ENCODE measurements at regions not wholly inside any gene's neighbourhood (a gene's known extent, or its start where the extent isn't known, plus 50 kb on each side); places are given as distances from the start of the nearest gene placed in this dataset.

- Histone ChIP-seq H3K27ac (no peak overlapping the region; a peak in 1 of 6 replicates), H3K4me2 (peak overlapping the region; percentile 45; the same call in 2 of the 3 replicates), H3K4me3 (no peak overlapping the region), H3K9me3 (no peaks in the 10 kb centered on the region), H3K4me1 (peaks cover 30% of the 10 kb centered on the region; the same call in 2 of the 3 replicates)
- DNase-seq (ENCODE audit: low read depth in 1 of 2, low spot score in 1 of 2), result peak; percentile 27 to 63
- ATAC-seq, result peak; percentile 91 to 99
- FAIRE-seq, result no peak
- TF ChIP-seq ZNF302 (CRISPR knock-in tag; IDR thresholded peaks at IDR 0.05), result no peak
- no peak for TF ChIP-seq PBX3 (IDR thresholded peaks at IDR 0.05)
- no peak for TF ChIP-seq HMGXB4 (CRISPR knock-in tag; IDR thresholded peaks at IDR 0.05; ENCODE audit: borderline replicate concordance)
- TF ChIP-seq HOXB13 (CRISPR knock-in tag; IDR thresholded peaks at IDR 0.05; ENCODE audit: low read depth), result no peak
- no peak for TF ChIP-seq HES2 (IDR thresholded peaks at IDR 0.05)
- no peak for TF ChIP-seq SREBF2 (IDR thresholded peaks at IDR 0.05)
- TF ChIP-seq ZC3H11A (IDR thresholded peaks at IDR 0.05), result no peak
- TF ChIP-seq SMC3 (IDR thresholded peaks at IDR 0.05), result no peak
- TF ChIP-seq CBX8 (IDR thresholded peaks at IDR 0.05), result no peak
- TF ChIP-seq MAFK (IDR thresholded peaks at IDR 0.05; ENCODE audit: partially characterized antibody), result peak; percentile 28
- TF ChIP-seq MAZ (IDR thresholded peaks at IDR 0.05; ENCODE audit: borderline replicate concordance, low read depth, low read length), result no peak
- TF ChIP-seq POLR2AphosphoS2 (conservative IDR thresholded peaks at IDR 0.05; ENCODE audit: low read length), result no peak
- no peak for TF ChIP-seq CHD4 (IDR thresholded peaks at IDR 0.05; ENCODE audit: borderline replicate concordance)
- no peak for TF ChIP-seq NFE2L2 (conservative IDR thresholded peaks at IDR 0.05; ENCODE audit: low read length)
- peak; percentile 74; the same call in 1 of the 2 replicates for TF ChIP-seq FOSL2 (IDR thresholded peaks at IDR 0.05)
- peak; percentile 84 for TF ChIP-seq FOSL2 (CRISPR knock-in tag; IDR thresholded peaks at IDR 0.05)
- no peak for TF ChIP-seq RAD21 (conservative IDR thresholded peaks at IDR 0.05 in 1 of 2, IDR thresholded peaks at IDR 0.05 in 1 of 2)
- TF ChIP-seq EHF (CRISPR knock-in tag; IDR thresholded peaks at IDR 0.05), result no peak
- no peak for TF ChIP-seq RNF2 (IDR thresholded peaks at IDR 0.05; ENCODE audit: borderline replicate concordance, low read depth)
- no peak for TF ChIP-seq KDM1A (IDR thresholded peaks at IDR 0.05; ENCODE audit: low read depth)
- TF ChIP-seq CHD2 (IDR thresholded peaks at IDR 0.05; ENCODE audit: low read length, partially characterized antibody), result no peak
- no peak for TF ChIP-seq FOSB (CRISPR knock-in tag; IDR thresholded peaks at IDR 0.05)
- TF ChIP-seq EHMT2 (IDR thresholded peaks at IDR 0.05; ENCODE audit: low read depth), result no peak
- no peak for TF ChIP-seq NR3C1 (IDR thresholded peaks at IDR 0.05)
- no peak for TF ChIP-seq MAX (IDR thresholded peaks at IDR 0.05)
- TF ChIP-seq JUNB (IDR thresholded peaks at IDR 0.05), result peak; percentile 67
- no peak for TF ChIP-seq JUN (IDR thresholded peaks at IDR 0.05)
- TF ChIP-seq ZSCAN20 (CRISPR knock-in tag; IDR thresholded peaks at IDR 0.05), result no peak
- peak; percentile 84 to 87 for TF ChIP-seq CEBPB (IDR thresholded peaks at IDR 0.05)
- no peak for TF ChIP-seq CTCF (IDR thresholded peaks at IDR 0.05)
- no peak for TF ChIP-seq RFX5 (IDR thresholded peaks at IDR 0.05)
- CTCF ChIA-PET, result interaction anchor here (1.1 to 1.5 kb wide), 2 partner anchors 12 to 262 kb away, joined by 3 to 4 read pairs; no protein-coding TSS in a partner anchor
- POLR2A ChIA-PET, result no interaction called here
- 18% methylated on average over 1 of the region's 1 CpG for WGBS (ENCODE audit: missing lambda C conversion rate)
Measured at GRCh38 chr9:71506821-71507220, 261.5 kb downstream of the CEMIP2 start.

Data from A549 (cell line).